ENCODE measurements at regions not wholly inside any gene's neighbourhood (a gene's known extent, or its start where the extent isn't known, plus 50 kb on each side); places are given as distances from the start of the nearest gene placed in this dataset.

- ATAC-seq (peak; percentile 11), DNase-seq (no peak)
- intact Hi-C loops (cut with DNase I, micrococcal nuclease), result no loop called here
Observed at GRCh38 chr10:98332623-98333269, 64.8 kb upstream of the LOXL4 start.

GRCh38 chr10:98331885-98332284 lies 63.9 kb upstream of the LOXL4 start:
- intact Hi-C loops (cut with DNase I, micrococcal nuclease), result no loop called here
- DNase-seq (no peak), ATAC-seq (no peak)

DNA sequence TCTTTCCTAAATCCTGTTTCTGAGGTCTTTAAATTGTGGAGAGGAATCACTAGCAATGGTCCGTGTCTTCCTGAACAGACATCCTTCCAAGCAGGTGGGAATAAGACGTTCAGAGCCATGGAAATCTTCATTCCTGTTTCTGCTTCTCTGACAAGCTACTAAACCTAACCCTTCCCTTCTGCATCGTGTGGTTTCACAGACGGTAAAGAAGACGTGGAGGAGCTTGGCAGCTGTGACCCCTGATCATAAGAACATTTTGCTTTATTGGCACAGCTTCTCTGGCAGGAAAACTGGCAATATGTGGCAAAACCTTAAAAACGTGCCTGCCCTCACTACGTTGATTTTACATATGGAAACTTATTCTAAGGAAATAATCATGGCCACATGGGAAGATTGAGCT lies 63.0 kb upstream of the LOXL4 start:
- ATAC-seq, result no peak

DNA sequence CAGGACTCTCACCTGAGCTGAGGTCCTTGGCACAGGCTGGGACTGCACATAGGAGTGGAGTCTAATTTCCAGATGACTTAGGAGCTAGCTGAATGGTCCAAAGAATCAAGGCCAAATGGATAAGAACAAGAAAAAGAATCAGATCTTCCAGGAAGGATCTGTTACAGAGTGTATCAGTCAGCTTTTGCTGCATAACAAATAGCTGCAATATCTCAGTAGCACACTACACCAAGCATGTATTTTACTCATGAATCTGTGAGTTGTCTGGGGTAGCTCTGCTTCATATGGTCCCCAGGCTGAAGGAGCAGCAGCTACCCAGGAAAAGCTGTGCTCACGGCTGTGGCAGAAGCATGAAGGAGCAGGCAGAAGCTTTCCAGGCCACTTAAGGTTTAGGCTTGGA lies 60.6 kb upstream of the LOXL4 start:
- DNase-seq (no peak), ATAC-seq (no peak)
- intact Hi-C loops (cut with DNase I, micrococcal nuclease), result no loop called here

More for the DNA sequence above, 63.0 kb upstream of the LOXL4 start:
- intact Hi-C loops (cut with DNase I, micrococcal nuclease), result no loop called here
- no peak for DNase-seq

GRCh38 chr10:98328163-98328562 lies 60.2 kb upstream of the LOXL4 start:
- no peak for DNase-seq
- no peak for ATAC-seq
- intact Hi-C loops (cut with DNase I, micrococcal nuclease), result no loop called here

DNA sequence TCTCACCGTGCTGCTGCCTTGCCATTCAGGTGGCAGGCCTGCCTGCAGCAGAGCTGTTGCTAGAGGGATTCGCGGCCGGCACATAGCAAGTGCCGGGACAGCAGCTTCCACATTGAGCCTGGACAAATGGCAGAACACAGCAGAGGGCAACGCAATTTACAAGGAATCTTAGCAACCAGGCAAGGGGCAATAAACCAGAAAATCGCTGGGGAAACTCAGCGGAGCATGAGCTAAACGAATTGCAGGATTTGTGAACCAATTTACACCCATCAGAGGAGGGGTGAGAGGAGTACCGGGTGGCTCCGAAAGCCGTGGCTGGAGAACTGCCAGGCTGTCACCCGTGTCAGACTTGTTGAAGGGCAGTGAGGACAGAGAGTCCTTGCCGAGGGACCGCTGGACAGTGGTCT lies 58.6 kb upstream of the LOXL4 start:
- ATAC-seq, result no peak
- no peak for DNase-seq
- intact Hi-C loops (cut with DNase I, micrococcal nuclease), result no loop called here

DNA sequence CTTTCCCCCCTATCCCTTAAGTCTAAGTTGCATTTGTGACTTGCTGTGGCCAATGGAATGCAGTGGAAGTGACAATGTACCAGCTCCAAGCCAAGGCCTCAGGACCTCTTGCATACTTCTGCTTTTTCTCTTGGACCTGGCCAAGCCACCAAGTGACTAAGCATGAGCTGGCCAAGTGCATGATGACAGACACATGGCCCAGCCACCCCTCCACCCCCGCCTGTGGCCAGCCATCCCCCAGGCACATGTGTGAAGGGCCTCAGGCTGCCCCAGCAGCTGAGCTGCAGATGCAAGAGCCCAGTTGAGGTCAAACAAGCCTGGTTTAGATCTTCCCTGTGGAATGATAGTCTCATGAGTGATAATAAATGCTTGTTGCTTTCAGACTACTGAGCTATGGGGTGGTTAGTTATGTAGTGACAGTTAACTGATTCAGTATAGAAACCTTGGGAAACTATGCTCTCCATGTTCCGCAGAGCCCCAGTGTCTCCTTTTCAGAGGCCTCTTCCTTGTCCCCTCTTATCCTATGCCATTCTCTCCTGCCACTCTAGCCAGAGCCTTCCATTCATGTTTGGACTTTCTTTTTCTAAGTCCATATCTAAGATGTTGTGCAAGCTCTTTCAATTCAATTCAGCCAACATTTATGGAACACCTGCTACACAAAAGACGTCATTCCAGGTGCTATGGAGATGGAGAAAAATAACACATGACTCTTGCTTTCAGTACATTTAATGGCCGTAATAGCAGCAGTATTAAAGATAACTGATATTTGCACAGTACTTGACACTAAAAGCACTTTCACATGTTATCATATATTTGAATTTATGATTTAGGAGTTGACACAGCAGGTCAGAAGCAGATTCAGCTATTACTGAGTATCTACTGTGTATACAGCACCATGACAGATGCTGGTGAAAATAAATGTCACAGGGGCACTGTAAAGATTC lies 55.5 kb upstream of the LOXL4 start:
- peak in 1 of 2 donors; percentile 48 for DNase-seq
- peak; percentile 83 for ATAC-seq
- intact Hi-C loops (cut with DNase I, micrococcal nuclease), result no loop called here

DNA sequence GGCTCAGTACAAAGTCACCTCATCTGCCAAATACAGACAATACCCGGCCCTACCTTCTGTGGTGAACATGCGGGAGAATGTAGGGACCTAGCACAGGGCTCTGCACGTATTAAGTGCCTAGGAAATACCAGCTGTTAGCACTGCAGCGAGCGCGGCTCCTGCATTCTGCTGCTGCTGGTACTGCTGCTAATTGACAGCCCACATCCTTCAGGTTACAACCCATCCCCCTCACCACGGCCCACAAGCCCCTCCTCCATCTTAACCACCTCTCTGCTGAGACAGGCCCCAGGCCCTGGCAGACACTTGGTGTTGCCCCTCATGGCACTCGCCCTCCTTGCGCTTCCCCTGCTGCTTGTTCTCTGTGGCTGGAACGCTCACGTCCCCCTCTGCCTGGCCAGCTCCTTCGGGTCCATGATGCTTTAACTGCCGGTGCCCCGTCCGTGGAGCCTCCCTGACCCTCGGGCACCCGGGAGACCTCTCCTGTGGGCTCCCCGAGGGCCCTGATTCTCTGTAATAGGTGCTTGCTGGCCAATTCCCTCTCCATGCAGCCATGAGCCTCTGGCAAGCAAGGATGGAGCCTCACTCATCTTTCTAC lies 53.3 kb upstream of the LOXL4 start:
- ATAC-seq, result no peak
- intact Hi-C loops (cut with DNase I, micrococcal nuclease), result no loop called here
- DNase-seq, result no peak

DNA sequence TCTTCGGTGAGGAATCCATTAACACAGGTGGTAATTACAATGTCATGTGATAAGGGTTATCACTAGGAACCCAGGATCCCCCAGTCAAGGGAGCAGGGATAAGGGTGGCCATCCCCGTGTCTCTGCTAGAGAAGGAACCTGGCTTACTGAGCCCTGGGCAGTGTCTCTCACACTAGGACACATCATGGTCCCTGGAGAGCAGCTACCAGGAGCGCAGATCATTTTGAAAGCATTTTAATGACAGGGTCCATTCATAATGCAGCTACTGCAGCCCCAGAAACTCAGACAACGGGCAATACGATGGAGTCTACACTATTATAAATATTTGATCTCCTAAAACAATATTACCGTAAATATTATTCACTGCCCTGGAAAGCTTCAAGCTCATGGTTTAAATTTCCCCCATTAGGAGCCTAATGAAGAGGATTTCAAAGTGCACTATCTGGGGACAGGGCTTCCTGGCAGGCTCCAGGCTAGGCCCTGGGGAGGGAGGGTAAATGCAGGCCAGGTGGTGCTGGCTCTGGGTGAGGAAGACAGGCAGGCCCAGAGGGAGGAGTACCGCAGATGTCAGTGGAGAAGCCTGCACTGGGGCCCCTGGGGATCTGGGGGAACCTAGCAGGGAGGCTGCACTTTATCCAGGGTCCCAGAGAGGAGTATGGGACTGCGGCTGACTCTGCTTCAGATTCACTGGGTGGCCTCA lies 52.6 kb upstream of the LOXL4 start:
- DNase-seq (no peak), ATAC-seq (no peak)
- intact Hi-C loops (cut with DNase I, micrococcal nuclease), result no loop called here

DNA sequence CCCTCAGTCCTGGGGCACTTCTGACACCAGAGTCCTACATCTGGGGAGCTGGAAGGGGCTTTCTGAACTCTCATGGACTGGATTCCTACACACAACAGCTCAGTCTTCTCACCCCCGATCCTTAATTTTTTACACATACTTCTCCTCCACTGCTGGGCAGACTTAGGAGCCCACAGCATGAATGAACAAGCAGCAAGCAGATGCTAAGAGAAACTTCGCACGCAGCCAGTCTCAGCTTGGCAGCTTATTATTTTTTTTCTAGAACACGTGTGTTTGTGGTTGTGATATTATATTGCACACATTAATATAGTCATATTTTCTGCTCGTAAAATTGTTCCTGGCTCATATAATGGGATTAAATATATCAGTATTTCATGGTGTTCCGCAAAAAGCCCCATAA lies 50.9 kb upstream of the LOXL4 start:
- no peak for DNase-seq
- intact Hi-C loops (cut with DNase I, micrococcal nuclease), result no loop called here
- no peak for ATAC-seq
